ENCODE measurements at regions not wholly inside any gene's neighbourhood (a gene's known extent, or its start where the extent isn't known, plus 50 kb on each side); places are given as distances from the start of the nearest gene placed in this dataset.

- H3K4me1 ChIP-seq (ENCODE audit: control insufficient read depth in 1 of 2, low read depth in 2 of 2) = no peaks in the 10 kb centered on the region
- no peaks in the 10 kb centered on the region for H3K27me3 ChIP-seq (replicated peaks; ENCODE audit: insufficient read depth)
- no peak overlapping the region for H3K27ac ChIP-seq
- no peak for DNase-seq (ENCODE audit: low spot score)
- no peak for TF ChIP-seq CTCF (IDR thresholded peaks at IDR 0.05)
- no peak for ATAC-seq (ENCODE audit: insufficient number of reproducible peaks, low FRiP score, low read depth)
- no peaks in the 10 kb centered on the region for H3K9me3 ChIP-seq
- H3K36me3 ChIP-seq = no peaks in the 10 kb centered on the region
- no peak overlapping the region for H3K4me3 ChIP-seq
These were observed 1122.3 kb upstream of the ADGRL2 start for GRCh38 chr1:80678438-80678837.

DNA sequence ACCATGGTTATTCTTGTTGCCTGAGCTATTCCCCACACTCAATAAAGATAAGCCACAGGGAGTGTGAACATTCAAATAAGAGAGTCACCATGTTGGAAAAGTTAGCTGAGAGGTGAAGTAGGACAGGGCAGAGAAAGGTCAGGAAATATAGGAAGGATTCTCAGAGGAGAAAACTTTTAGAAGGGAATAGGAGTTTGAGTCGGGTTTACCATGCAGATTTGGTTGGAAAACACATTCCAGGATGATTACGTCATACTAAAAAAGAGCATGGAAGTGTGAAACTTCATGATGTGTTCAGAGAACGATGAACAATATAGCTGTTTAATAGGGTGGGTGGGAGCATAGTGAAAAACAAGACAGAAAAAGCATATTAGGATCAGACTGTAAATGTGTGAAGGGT lies 1125.3 kb upstream of the ADGRL2 start:
- no peak for DNase-seq (ENCODE audit: low spot score)
- no peak for ATAC-seq (ENCODE audit: insufficient number of reproducible peaks, low FRiP score, low read depth)
- Histone ChIP-seq H3K27me3 (replicated peaks; ENCODE audit: insufficient read depth) (no peaks in the 10 kb centered on the region), H3K9me3 (no peaks in the 10 kb centered on the region), H3K36me3 (no peaks in the 10 kb centered on the region), H3K27ac (no peak overlapping the region), H3K4me3 (no peak overlapping the region), H3K4me1 (ENCODE audit: control insufficient read depth in 1 of 2, low read depth in 2 of 2) (no peaks in the 10 kb centered on the region)
- TF ChIP-seq CTCF (IDR thresholded peaks at IDR 0.05) = no peak

DNA sequence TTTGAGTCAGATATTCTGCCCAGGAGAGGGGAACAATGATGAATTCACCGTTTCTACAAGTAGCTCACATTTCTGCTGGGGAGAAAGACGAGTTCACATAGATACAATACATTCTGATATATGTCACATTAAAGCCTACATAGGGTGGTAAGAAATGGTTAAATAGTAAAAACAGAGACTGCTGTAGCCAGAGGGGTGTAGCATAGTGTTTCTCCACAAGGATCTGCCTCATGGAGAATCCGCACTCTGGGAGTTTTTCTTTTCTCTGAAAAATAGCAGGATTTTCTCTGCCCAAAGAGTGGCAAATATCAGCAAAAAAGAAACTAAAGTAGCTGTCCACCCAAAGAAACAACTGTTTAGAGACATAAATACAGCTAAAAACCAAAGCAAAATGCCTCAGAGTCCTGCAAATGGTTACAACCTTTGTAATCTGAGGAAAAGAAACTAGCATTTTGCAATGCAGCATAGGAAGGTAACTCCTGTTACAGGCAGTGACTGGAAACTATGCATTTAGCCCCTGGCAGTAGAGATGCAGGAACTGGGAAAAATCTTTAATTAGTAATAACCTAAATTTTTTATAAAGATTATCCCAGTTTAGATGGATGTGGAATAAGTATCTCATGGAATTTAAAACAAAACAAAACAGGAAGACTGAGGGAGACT lies 1126.7 kb upstream of the ADGRL2 start:
- no peaks in the 10 kb centered on the region for H3K9me3 ChIP-seq
- ATAC-seq (ENCODE audit: insufficient number of reproducible peaks, low FRiP score, low read depth) = no peak

DNA sequence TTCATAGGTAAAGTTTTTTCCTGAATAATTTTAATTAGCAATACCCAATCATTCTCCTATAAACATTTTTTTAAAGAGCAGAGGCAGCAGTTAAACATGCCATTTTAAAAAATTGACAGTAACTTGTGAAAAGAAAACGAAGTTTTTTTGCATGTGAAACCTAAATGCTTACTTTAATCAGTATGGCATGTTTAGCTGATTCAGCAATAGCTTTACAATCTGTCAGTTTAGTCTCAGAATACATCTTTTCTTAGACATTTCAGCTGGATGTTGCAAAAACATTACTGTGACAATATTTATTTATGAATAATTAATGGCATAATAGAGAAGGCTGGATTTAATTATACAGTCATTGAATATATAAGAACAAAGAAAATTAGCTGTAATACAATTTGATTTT lies 1132.4 kb upstream of the ADGRL2 start:
- ATAC-seq (ENCODE audit: insufficient number of reproducible peaks, low FRiP score, low read depth) (no peak), DNase-seq (ENCODE audit: low spot score) (no peak)
- Histone ChIP-seq H3K9me3 (no peaks in the 10 kb centered on the region), H3K27ac (no peak overlapping the region), H3K27me3 (replicated peaks; ENCODE audit: insufficient read depth) (no peaks in the 10 kb centered on the region), H3K36me3 (no peaks in the 10 kb centered on the region), H3K4me1 (ENCODE audit: control insufficient read depth in 1 of 2, low read depth in 2 of 2) (no peaks in the 10 kb centered on the region), H3K4me3 (no peak overlapping the region)
- TF ChIP-seq CTCF (IDR thresholded peaks at IDR 0.05) = no peak

More for the DNA sequence above, 1126.7 kb upstream of the ADGRL2 start:
- no peaks in the 10 kb centered on the region for H3K27me3 ChIP-seq (replicated peaks; ENCODE audit: insufficient read depth)
- TF ChIP-seq CTCF (IDR thresholded peaks at IDR 0.05) = no peak
- H3K27ac ChIP-seq = no peak overlapping the region
- H3K36me3 ChIP-seq = no peaks in the 10 kb centered on the region
- DNase-seq (ENCODE audit: low spot score) = no peak
- H3K4me1 ChIP-seq (ENCODE audit: control insufficient read depth in 1 of 2, low read depth in 2 of 2) = no peaks in the 10 kb centered on the region
- H3K4me3 ChIP-seq = no peak overlapping the region

DNA sequence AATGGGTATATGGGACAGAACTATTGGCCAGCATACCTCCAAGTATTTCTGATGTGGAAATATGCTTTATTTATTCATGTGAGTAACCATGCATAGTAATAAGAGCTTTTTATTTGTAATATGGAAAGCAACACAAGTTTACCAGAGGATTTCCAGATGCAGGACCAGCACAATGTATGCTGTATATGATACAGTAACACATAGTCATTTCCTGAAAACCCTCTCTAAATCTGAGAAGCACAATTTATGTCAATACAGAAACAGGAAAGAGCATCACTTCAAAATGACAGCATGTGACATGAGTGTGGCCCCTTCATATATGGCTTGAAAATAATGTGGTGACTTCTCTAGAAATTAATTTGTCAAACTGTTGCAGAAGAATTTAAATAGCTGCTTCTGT lies 1134.7 kb upstream of the ADGRL2 start:
- H3K27me3 ChIP-seq (replicated peaks; ENCODE audit: insufficient read depth) = no peaks in the 10 kb centered on the region
- H3K27ac ChIP-seq = no peak overlapping the region
- no peak for ATAC-seq (ENCODE audit: insufficient number of reproducible peaks, low FRiP score, low read depth)
- H3K4me1 ChIP-seq (ENCODE audit: control insufficient read depth in 1 of 2, low read depth in 2 of 2) = no peaks in the 10 kb centered on the region
- no peaks in the 10 kb centered on the region for H3K9me3 ChIP-seq
- H3K4me3 ChIP-seq = no peak overlapping the region
- no peak for TF ChIP-seq CTCF (IDR thresholded peaks at IDR 0.05)
- no peak for DNase-seq (ENCODE audit: low spot score)
- no peaks in the 10 kb centered on the region for H3K36me3 ChIP-seq
